Fibroblast of lung (primary cell): ENCODE measurements at regions not wholly inside any gene's neighbourhood (a gene's known extent, or its start where the extent isn't known, plus 50 kb on each side); places are given as distances from the start of the nearest gene placed in this dataset.

Experiments
- CTCF ChIP-seq, 2 donors: IDR thresholded peaks in 1 of 2; conservative IDR thresholded peaks in 1 of 2; 1 replicate in 1 of 2; 2 replicates in 1 of 2; pipeline ENCODE4 v1.5.1; 2011 to 2012; ENCODE audit warnings: low read length in 2 of 2, control low read depth in 1 of 2, inconsistent platforms in 1 of 2, low read depth in 1 of 2, mild to moderate bottlenecking in 1 of 2
- EZH2 ChIP-seq: IDR thresholded peaks from 2 replicates; pipeline ENCODE4 v1.5.1; 2012; ENCODE audit warnings: low read length, control low read depth, mild to moderate bottlenecking; ENCODE audit errors: missing control alignments

- peak; percentile 72 to 80 for TF ChIP-seq CTCF (conservative IDR thresholded peaks at IDR 0.05 in 1 of 2, IDR thresholded peaks at IDR 0.05 in 1 of 2; ENCODE audit: low read depth in 1 of 2, low read length in 2 of 2)
- no peak for TF ChIP-seq EZH2
Measured at GRCh38 chr12:45130881-45131281, 80.0 kb upstream of the DBX2 start.
